GM12878 (cell line): ENCODE measurements at regions not wholly inside any gene's neighbourhood (a gene's known extent, or its start where the extent isn't known, plus 50 kb on each side); places are given as distances from the start of the nearest gene placed in this dataset.

Experiments
- ATAC-seq: fragments of 200-7000 bp; cut with Tn5 transposase; 3 replicates; pipeline ENCODE4 v1.9.1; 2020; ENCODE audit warnings: mild to moderate bottlenecking, moderate library complexity
- BruUV-seq: library from RNA; stranded (reverse); fragments of 400-500 nt; replicated peaks from 2 replicates; lab custom pipeline; 2021; lab: Mats Ljungman, UMichigan
- CTCF ChIA-PET: fragments of 300-600 bp; sonication (Branson Sonifier 250); formaldehyde crosslinking; extraction: SDS; loops from one replicate; lab custom pipeline; 2021; ENCODE audit warnings: inconsistent platforms; lab: Yijun Ruan, JAX
- POLR2A ChIA-PET: fragments of 350-600 bp; formaldehyde crosslinking; extraction: SDS; loops from one replicate; lab custom pipeline; 2021; ENCODE audit warnings: inconsistent platforms; lab: Charles Lee
- RAD21 ChIA-PET: fragments of 300-600 bp; sonication (Branson Sonifier 250); formaldehyde crosslinking; loops from one replicate; lab custom pipeline; 2023; ENCODE audit warnings: antibody characterized with exemption; ENCODE audit not compliant: unreplicated experiment; lab: Charles Lee
- SMC1A ChIA-PET: fragments of 300-600 bp; sonication (Branson Sonifier 250); formaldehyde crosslinking; loops from one replicate; lab custom pipeline; 2023; ENCODE audit not compliant: unreplicated experiment, uncharacterized antibody; lab: Charles Lee
- DNase-seq: peaks from one replicate; pipeline ENCODE4 v3.0.0-alpha.2; 2011; ENCODE audit warnings: low read depth, low spot score
- FAIRE-seq: peaks from 3 replicates; lab custom pipeline; 2011; peaks lifted over from hg19 to GRCh38; lab: Jason Lieb, UNC
- H2AFZ ChIP-seq: 2 replicates; pipeline ENCODE4 v1.6.0; 2011; ENCODE audit warnings: low read depth, low read length, control low read depth; ENCODE audit not compliant: control insufficient read depth
- H3K27ac ChIP-seq: 2 replicates; pipeline ENCODE4 v1.5.1; 2011; ENCODE audit warnings: control low read depth; ENCODE audit not compliant: control insufficient read depth, insufficient read depth
- H3K27me3 ChIP-seq, 2 experiments: replicated peaks in 1 of 2; 2 replicates each; pipeline versions ENCODE4 v1.6.0 to v1.6.1; 2011; ENCODE audit warnings: low read length in 1 of 2; ENCODE audit not compliant: control insufficient read depth in 2 of 2, insufficient read depth in 2 of 2
- H3K36me3 ChIP-seq, 2 experiments: 2 replicates each; pipeline ENCODE4 v1.5.1; 2011; ENCODE audit warnings: low read length in 1 of 2; ENCODE audit not compliant: control insufficient read depth in 2 of 2, insufficient read depth in 2 of 2
- H3K4me1 ChIP-seq: 2 replicates; pipeline ENCODE4 v1.6.1; 2011; ENCODE audit warnings: mild to moderate bottlenecking, low read length, moderate library complexity, mixed read lengths; ENCODE audit not compliant: control insufficient read depth, insufficient read depth
- H3K4me2 ChIP-seq: 2 replicates; pipeline ENCODE4 v1.6.0; 2011; ENCODE audit warnings: control low read depth; ENCODE audit not compliant: control insufficient read depth, insufficient read depth
- H3K4me3 ChIP-seq: fragments of 200-600 bp; sonication (generic); 2 replicates; pipeline ENCODE4 v1.5.1; 2016
- H3K79me2 ChIP-seq: 2 replicates; pipeline ENCODE4 v1.6.0; 2011; ENCODE audit warnings: low read length; ENCODE audit not compliant: control insufficient read depth, insufficient read depth
- H3K9ac ChIP-seq: 2 replicates; pipeline ENCODE4 v1.8.0; 2011; ENCODE audit warnings: low read length, control low read depth, mixed read lengths; ENCODE audit not compliant: control insufficient read depth, insufficient read depth
- H3K9me3 ChIP-seq: replicated peaks from 3 replicates; pipeline ENCODE4 v1.5.1; 2011; ENCODE audit warnings: mild to moderate bottlenecking, low read length; ENCODE audit not compliant: control insufficient read depth, insufficient read depth
- H4K20me1 ChIP-seq: 2 replicates; pipeline ENCODE4 v1.6.0; 2011; ENCODE audit not compliant: control insufficient read depth, insufficient read depth
- ASH2L ChIP-seq: fragments of 300-600, 200-600 bp; sonication (generic); IDR thresholded peaks from 2 replicates; pipeline ENCODE4 v1.6.1; 2017; ENCODE audit warnings: low read depth, mild to moderate bottlenecking, borderline replicate concordance
- BHLHE40 ChIP-seq, 2 experiments: fragments of 450-650 bp in 1 of 2; IDR thresholded peaks; 2 replicates each; pipeline ENCODE4 v1.6.1; 2011 to 2017; ENCODE audit warnings: low read depth in 2 of 2, borderline replicate concordance in 1 of 2, improper control_type of control experiment in 1 of 2, low read length in 1 of 2, mild to moderate bottlenecking in 1 of 2
- HDGF ChIP-seq: fragments of 450-650 bp; IDR thresholded peaks from 2 replicates; pipeline ENCODE4 v1.6.1; 2016; ENCODE audit warnings: antibody characterized with exemption
- MEF2B ChIP-seq: fragments of 450-650 bp; IDR thresholded peaks from 2 replicates; pipeline ENCODE4 v1.6.1; 2018; ENCODE audit warnings: mild to moderate bottlenecking, moderate library complexity; ENCODE audit not compliant: partially characterized antibody, poor library complexity, severe bottlenecking
- YBX1 ChIP-seq: fragments of 450-650 bp; IDR thresholded peaks from 2 replicates; pipeline ENCODE4 v1.6.1; 2016; ENCODE audit warnings: antibody characterized with exemption
- ZNF384 ChIP-seq: IDR thresholded peaks from 2 replicates; pipeline ENCODE4 v1.6.1; 2012; ENCODE audit warnings: low read depth, mild to moderate bottlenecking, low read length, improper control_type of control experiment, borderline replicate concordance
- WGBS: methylation state at CpG from one replicate; pipeline ENCODE4 v1.1.6; 2016; ENCODE audit warnings: low lambda C conversion rate; ENCODE audit not compliant: insufficient replicate concordance, insufficient coverage; ENCODE audit errors: missing lambda C conversion rate; 5-methylcytosine and 5-hydroxymethylcytosine counted together
- in situ Hi-C: fragments of 300-500 bp; cut with MboI; formaldehyde crosslinking; loops from 9 replicates; pipeline ENCODE4 v1.14.3; 2018; ENCODE audit warnings: mixed read lengths
- intact Hi-C: fragments of 100-400 bp; cut with micrococcal nuclease; formaldehyde crosslinking; loops from one replicate; pipeline ENCODE4 v1.14.2; 2022; ENCODE audit not compliant: unreplicated experiment
- TF ChIP-seq, protein P1 (sequence below): fragments of 150-350 bp; IDR thresholded peaks from 2 replicates; pipeline ENCODE4 v1.6.1; 2016; ENCODE audit warnings: low read depth, low read length
- TF ChIP-seq, protein P2 (sequence below): fragments of 450-650 bp; IDR thresholded peaks from 2 replicates; pipeline ENCODE4 v1.6.1; 2014; ENCODE audit warnings: mild to moderate bottlenecking
- TF ChIP-seq, protein P3 (sequence below): IDR thresholded peaks from 2 replicates; pipeline ENCODE4 v1.6.1; 2011; ENCODE audit warnings: mild to moderate bottlenecking, low read depth, low read length, moderate library complexity; ENCODE audit not compliant: insufficient replicate concordance

DNA sequence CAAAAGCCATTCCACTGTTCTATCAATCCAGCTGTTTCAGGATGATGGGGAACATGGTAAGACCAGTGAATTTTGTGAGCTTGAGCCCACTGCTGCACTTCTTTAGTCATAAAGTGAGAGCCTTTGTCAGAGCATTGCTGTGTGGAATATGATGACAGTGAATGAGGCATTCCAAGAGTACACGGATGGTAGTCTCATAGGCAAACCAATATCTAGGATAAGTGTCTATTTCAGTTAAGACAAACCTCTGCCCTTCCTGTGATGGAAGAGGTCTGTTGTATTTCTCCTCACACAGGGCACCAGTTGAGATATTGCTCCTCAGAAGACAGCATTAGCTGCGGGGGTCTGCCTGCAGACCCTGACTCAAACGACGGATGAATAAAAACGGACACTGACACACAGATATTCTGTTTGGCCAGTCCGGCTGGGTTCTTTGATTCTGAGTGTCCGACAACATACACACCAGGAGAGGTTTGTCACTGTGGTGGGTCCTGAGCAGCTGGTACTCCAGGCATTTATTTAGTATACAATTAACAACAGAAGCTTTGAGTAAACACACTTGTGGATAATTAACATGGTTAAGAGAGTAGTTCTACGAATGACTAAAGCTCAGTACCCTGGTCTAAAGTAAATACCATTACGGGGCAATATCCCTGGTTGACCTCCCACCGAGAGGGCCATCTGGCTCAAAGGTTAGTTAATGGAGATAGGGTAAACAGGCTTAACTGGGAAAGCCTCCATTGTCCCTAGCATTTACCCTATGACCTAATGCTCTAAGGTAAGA lies 121.7 kb downstream of the ZNF280B start:
- Histone ChIP-seq H3K4me1 (no peaks in the 10 kb centered on the region), H3K9ac (no peak overlapping the region), H2AFZ (no peak overlapping the region), H3K9me3 (no peaks in the 10 kb centered on the region), H3K4me2 (no peak overlapping the region), H3K79me2 (no peaks in the 10 kb centered on the region), H3K4me3 (no peak overlapping the region), H4K20me1 (no peaks in the 10 kb centered on the region), H3K27me3 (no peaks in the 10 kb centered on the region), H3K27ac (no peak overlapping the region), H3K36me3 (no peaks in the 10 kb centered on the region)
- in situ Hi-C loops (no loop called here), intact Hi-C loops (no loop called here)
- ChIA-PET SMC1A (no interaction called here), CTCF (interaction anchor here (0.7 kb wide), 1 partner anchor 23 kb away, joined by 4 read pairs; no protein-coding TSS in a partner anchor), POLR2A (no interaction called here), RAD21 (no interaction called here)
- no peak for TF ChIP-seq MEF2B
- TF ChIP-seq YBX1: no peak
- no peak for TF ChIP-seq BHLHE40 (IDR thresholded peaks at IDR 0.05; ENCODE audit: borderline replicate concordance in 1 of 2, low read depth in 2 of 2, low read length in 1 of 2)
- TF ChIP-seq ZNF384: no peak
- TF ChIP-seq, protein P1, sequence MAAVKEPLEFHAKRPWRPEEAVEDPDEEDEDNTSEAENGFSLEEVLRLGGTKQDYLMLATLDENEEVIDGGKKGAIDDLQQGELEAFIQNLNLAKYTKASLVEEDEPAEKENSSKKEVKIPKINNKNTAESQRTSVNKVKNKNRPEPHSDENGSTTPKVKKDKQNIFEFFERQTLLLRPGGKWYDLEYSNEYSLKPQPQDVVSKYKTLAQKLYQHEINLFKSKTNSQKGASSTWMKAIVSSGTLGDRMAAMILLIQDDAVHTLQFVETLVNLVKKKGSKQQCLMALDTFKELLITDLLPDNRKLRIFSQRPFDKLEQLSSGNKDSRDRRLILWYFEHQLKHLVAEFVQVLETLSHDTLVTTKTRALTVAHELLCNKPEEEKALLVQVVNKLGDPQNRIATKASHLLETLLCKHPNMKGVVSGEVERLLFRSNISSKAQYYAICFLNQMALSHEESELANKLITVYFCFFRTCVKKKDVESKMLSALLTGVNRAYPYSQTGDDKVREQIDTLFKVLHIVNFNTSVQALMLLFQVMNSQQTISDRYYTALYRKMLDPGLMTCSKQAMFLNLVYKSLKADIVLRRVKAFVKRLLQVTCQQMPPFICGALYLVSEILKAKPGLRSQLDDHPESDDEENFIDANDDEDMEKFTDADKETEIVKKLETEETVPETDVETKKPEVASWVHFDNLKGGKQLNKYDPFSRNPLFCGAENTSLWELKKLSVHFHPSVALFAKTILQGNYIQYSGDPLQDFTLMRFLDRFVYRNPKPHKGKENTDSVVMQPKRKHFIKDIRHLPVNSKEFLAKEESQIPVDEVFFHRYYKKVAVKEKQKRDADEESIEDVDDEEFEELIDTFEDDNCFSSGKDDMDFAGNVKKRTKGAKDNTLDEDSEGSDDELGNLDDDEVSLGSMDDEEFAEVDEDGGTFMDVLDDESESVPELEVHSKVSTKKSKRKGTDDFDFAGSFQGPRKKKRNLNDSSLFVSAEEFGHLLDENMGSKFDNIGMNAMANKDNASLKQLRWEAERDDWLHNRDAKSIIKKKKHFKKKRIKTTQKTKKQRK: no peak
- TF ChIP-seq, protein P2, sequence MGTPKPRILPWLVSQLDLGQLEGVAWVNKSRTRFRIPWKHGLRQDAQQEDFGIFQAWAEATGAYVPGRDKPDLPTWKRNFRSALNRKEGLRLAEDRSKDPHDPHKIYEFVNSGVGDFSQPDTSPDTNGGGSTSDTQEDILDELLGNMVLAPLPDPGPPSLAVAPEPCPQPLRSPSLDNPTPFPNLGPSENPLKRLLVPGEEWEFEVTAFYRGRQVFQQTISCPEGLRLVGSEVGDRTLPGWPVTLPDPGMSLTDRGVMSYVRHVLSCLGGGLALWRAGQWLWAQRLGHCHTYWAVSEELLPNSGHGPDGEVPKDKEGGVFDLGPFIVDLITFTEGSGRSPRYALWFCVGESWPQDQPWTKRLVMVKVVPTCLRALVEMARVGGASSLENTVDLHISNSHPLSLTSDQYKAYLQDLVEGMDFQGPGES: no peak
- TF ChIP-seq, protein P3, sequence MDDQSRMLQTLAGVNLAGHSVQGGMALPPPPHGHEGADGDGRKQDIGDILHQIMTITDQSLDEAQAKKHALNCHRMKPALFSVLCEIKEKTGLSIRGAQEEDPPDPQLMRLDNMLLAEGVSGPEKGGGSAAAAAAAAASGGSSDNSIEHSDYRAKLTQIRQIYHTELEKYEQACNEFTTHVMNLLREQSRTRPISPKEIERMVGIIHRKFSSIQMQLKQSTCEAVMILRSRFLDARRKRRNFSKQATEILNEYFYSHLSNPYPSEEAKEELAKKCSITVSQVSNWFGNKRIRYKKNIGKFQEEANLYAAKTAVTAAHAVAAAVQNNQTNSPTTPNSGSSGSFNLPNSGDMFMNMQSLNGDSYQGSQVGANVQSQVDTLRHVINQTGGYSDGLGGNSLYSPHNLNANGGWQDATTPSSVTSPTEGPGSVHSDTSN: no peak
- no peak for TF ChIP-seq ASH2L
- TF ChIP-seq HDGF: no peak
- DNase-seq (no peak), ATAC-seq (no peak), FAIRE-seq (no peak)
- 37% methylated on average over 10 of the region's 10 CpGs for WGBS
- no TSS peak for BruUV-seq
